ENCODE measurements at regions not wholly inside any gene's neighbourhood (a gene's known extent, or its start where the extent isn't known, plus 50 kb on each side); places are given as distances from the start of the nearest gene placed in this dataset.

DNA sequence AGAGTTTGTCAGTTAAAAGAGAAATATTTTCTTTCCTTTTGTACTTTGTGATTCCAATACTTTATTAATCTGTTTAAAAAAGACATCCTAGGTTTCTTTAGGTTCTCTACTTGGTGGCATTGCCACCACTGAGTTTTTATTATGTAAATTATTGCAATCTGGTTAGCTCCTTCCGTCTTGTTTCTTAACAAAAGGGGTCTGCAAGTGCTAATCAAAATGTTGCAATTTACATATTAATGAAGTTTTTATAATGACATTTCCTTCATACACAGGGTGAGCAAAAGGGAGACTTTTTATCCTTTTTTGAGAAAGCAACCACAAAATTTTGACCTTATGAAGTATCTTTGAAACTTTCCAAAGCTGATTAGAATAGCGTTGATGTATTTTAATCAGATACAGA, 1307.3 kb downstream of the ROBO2 start:
- ATAC-seq (no peak), DNase-seq (no peak)
- no peaks in the 10 kb centered on the region for H3K27me3 Mint-ChIP-seq
- H3K4me3 Mint-ChIP-seq, result no peak overlapping the region
- no peak overlapping the region for H3K27ac Mint-ChIP-seq
- no peaks in the 10 kb centered on the region for H3K4me1 Mint-ChIP-seq
- peaks cover 0 to 5% of the 10 kb centered on the region in 2 donors for H3K9me3 Mint-ChIP-seq

DNA sequence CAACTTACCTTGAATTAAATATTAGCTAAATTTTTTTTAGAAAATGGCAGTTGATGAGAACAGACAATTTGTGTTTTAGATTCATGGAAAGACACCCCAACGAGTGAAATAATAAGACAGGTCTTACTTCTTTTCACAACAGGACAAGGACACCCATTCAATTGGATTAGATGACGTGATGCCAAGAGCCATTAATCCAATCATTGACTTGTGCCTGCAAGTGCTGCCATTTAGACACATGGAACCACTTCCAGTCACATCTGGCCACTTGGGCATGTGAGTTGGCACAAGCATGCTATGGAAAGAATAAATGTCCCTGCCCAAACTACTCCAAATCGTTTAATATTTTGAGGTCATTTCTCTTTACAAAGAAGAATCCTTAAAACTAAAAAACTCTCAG, 1308.8 kb downstream of the ROBO2 start:
- H3K27ac Mint-ChIP-seq, result no peak overlapping the region
- DNase-seq, result no peak
- H3K4me1 Mint-ChIP-seq, result no peaks in the 10 kb centered on the region
- no peak overlapping the region for H3K4me3 Mint-ChIP-seq
- no peak for ATAC-seq
- H3K27me3 Mint-ChIP-seq, result no peaks in the 10 kb centered on the region
- peaks cover 0 to 4% of the 10 kb centered on the region in 2 donors for H3K9me3 Mint-ChIP-seq

DNA sequence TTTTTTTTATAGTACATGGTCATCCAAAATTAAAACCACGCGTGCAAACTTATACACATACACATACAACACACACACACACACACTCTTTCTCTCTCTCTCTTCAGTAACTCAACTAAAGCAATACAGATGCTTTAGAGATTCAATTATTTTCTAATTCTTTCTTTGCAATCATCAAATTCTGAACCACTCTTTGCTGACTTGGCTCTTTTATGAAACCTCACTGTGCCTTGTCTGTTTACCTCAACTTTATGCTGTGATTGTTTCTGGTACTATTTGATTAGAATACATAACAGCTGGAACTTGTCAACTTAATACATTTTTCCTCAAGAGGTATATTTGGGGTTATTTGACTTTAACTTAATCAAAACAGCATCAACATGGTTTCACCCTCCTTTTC, 1309.7 kb downstream of the ROBO2 start:
- DNase-seq (no peak), ATAC-seq (no peak)
- no peak overlapping the region for H3K4me3 Mint-ChIP-seq
- H3K4me1 Mint-ChIP-seq, result no peaks in the 10 kb centered on the region
- no peaks in the 10 kb centered on the region for H3K9me3 Mint-ChIP-seq
- H3K27ac Mint-ChIP-seq, result no peak overlapping the region
- H3K27me3 Mint-ChIP-seq, result no peaks in the 10 kb centered on the region

DNA sequence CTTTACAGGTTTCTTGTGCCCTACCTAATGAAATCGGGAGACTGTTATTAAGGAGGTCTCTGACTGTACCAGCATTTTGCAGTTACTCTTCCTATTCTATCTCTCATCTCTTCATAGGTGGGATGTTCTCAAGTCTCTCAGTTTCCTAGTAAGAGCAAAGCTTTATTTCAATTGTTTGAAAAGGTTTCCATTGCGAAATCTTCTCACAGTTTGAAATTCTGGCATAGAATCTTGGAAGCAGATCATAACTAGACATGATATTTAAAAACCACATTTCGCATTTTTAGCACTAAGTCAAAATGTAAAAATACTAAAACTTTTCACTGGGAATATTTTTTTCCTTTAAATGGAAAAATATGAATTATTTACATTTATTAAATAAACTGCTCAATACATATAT, 1311.4 kb downstream of the ROBO2 start:
- no peak overlapping the region for H3K27ac Mint-ChIP-seq

DNA sequence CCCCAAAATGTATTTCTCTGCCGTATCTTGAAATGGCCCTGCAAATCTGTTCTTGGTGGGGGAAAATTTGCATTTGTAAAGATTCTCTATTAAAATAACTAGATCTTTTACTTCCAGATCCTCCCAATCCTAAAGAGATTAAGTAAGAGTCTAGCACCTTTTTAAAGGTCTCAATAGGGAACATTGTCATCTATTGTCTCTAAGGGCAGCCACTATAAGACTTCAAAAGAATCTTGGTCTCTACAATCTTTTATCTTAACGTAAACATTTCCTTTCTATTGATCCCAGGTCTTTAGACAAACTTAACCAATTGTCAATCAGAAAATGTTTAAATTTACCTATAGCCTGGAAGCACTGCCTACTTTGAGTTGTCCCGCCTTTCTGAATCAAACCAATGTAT, 1313.3 kb downstream of the ROBO2 start:
- no peaks in the 10 kb centered on the region for H3K27me3 Mint-ChIP-seq
- peaks cover 0 to 9% of the 10 kb centered on the region in 2 donors for H3K9me3 Mint-ChIP-seq
- H3K27ac Mint-ChIP-seq, result no peak overlapping the region
- ATAC-seq (no peak), DNase-seq (no peak)
- no peaks in the 10 kb centered on the region for H3K4me1 Mint-ChIP-seq
- no peak overlapping the region for H3K4me3 Mint-ChIP-seq

More for the DNA sequence above, 1311.4 kb downstream of the ROBO2 start:
- Mint-ChIP-seq H3K4me1 (no peaks in the 10 kb centered on the region), H3K9me3 (peaks cover 0 to 9% of the 10 kb centered on the region in 2 donors), H3K27me3 (no peaks in the 10 kb centered on the region), H3K4me3 (no peak overlapping the region)
- ATAC-seq, result no peak
- DNase-seq, result no peak

DNA sequence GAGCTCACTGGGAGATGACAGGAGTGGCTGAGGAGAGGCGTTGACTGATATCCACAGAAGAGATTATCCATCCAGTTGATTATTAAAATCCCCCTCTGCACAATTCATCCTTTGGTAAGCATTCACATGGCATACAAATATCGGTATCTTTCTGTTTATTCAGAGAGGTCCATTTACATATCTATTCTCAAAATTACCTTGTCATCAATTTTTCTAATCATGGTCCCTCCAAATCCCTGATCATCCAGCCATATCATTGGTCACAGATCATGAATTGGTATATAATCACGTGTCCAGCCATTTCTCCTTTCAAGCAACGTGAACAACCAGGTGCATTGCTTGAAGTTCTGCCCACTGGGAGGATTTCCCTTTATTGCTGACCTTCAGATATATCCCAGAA, 1321.0 kb downstream of the ROBO2 start:
- Mint-ChIP-seq H3K9me3 (peaks cover 8 to 18% of the 10 kb centered on the region in 2 donors), H3K4me1 (no peaks in the 10 kb centered on the region), H3K27me3 (no peaks in the 10 kb centered on the region), H3K27ac (no peak overlapping the region), H3K4me3 (no peak overlapping the region)
- no peak for ATAC-seq
- no peak for DNase-seq

DNA sequence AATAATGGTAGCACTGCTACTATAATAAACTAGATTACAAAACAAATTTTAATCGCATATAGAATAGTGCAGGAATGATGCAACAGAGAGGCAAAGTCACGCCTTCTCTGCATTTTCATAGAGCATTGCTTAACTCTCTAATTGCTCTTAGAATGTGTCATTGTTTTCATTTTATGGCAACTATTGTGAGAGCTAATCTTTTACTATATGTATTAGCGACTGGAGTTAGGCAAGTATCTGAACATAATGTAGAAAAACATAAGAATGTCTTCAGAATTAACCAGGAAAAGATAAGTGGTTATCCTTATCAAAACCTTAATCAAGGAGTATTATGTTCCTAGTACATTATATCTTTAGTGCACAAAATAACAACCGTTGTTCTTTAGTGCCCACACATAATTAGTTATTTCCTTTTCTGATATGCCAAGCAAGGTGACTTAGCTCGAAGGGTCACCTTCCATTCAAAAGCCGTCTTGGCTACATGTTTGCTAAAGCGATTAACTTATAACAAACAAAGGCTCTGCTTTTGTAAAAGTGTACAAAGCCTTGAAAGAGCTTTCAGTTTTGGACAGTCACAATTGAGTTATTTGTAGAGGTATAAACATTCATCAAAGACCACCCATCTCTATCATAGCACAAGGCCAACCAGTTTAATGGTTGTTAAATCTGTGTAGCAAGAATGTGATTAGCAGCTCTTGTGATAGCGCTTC, 1328.9 kb downstream of the ROBO2 start:
- no peak for ATAC-seq
- Mint-ChIP-seq H3K4me1 (no peaks in the 10 kb centered on the region), H3K9me3 (peaks cover 14 to 16% of the 10 kb centered on the region in 2 donors), H3K27ac (no peak overlapping the region), H3K4me3 (no peak overlapping the region), H3K27me3 (no peaks in the 10 kb centered on the region)
- DNase-seq, result no peak

DNA sequence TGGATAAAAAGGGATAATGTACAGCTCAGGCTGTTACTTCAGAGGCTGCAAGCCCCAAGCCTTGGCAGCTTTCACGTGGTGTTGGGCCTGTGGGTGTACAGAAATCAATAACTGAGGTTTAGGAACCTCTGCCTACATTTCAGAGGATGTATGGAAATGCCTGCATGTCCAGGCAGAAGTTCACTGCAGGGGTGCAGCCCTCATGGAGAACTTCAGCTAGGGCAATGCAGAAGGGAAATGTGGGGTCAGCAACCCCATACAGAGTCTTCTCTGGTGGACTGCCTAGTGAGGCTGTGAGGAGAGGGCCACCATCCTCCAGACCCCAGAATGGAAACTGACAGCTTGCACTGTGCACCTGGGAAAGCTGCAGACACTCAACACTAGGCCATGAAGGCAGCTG, 1350.3 kb downstream of the ROBO2 start:
- ATAC-seq (no peak), DNase-seq (no peak)
- Mint-ChIP-seq H3K27me3 (no peaks in the 10 kb centered on the region), H3K4me1 (no peaks in the 10 kb centered on the region), H3K4me3 (no peak overlapping the region), H3K9me3 (peaks cover 24 to 36% of the 10 kb centered on the region in 2 donors), H3K27ac (no peak overlapping the region)

DNA sequence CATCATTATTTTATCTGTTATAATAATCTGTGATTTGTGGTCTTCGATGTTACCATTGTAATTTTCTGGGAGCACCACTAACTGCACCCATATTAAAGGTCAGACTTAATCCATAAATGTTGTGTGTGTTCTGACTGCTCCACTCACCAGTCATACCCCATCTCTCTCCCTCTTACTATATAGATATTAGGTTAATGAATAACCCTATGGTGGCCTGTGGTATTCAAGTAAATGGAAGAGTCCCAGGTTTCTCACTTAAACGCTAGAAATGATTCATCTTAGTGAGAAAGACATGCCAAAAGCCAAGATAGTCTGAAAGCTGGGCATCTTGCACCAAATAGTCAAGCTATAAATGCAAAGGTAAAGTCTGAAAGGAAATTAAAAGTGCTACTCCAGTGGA, 1358.5 kb downstream of the ROBO2 start:
- Mint-ChIP-seq H3K9me3 (peaks cover 15 to 17% of the 10 kb centered on the region in 2 donors), H3K4me3 (no peak overlapping the region), H3K4me1 (no peaks in the 10 kb centered on the region), H3K27ac (no peak overlapping the region), H3K27me3 (no peaks in the 10 kb centered on the region)
- ATAC-seq, result no peak
- DNase-seq, result no peak

DNA sequence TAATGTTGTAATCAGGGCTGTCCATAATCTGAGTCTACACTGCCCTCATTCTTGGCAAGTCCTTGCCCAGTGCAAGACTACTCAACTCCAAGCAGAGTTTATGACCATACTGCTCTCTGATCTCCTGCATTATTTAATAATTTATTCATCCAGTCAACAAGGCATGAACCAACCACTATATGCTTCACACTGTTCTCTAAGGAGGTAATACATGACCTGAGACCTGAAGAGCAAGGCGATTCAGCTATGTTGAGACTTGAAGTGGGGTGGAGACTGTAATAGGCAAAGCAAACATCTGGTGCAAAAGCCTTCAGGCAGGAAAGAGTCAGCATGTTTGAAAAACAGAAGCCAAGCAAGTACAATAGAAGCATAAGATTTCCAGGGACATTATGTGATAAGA, 1362.8 kb downstream of the ROBO2 start:
- H3K27ac Mint-ChIP-seq, result no peak overlapping the region
- peaks cover 5 to 8% of the 10 kb centered on the region in 2 donors for H3K9me3 Mint-ChIP-seq
- no peaks in the 10 kb centered on the region for H3K27me3 Mint-ChIP-seq
- ATAC-seq (no peak), DNase-seq (no peak)
- H3K4me3 Mint-ChIP-seq, result no peak overlapping the region
- H3K4me1 Mint-ChIP-seq, result no peaks in the 10 kb centered on the region

DNA sequence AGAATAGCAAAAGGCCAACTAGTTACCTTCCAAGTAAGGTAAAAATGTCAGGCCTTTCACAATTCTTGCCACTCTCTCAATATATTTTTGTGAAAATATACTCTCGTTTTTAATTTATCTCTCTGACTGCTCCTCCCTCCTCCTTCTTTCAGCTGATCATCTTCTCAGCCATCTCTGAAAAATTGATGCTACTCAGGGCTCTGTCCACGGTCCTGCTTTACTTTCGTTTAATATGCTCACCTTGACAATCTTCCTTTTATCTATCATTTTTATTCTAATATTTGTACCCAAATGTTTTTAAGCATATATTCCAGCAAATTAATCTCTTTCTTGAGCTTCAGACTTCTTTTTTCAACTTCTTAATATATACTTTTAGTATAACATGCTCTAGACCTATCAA, 1362.1 kb downstream of the ROBO1 start:
- no peak overlapping the region for H3K27ac Mint-ChIP-seq
- peaks cover 0 to 5% of the 10 kb centered on the region in 2 donors for H3K9me3 Mint-ChIP-seq
- H3K27me3 Mint-ChIP-seq, result no peaks in the 10 kb centered on the region
- H3K4me3 Mint-ChIP-seq, result no peak overlapping the region
- no peak for ATAC-seq
- H3K4me1 Mint-ChIP-seq, result no peaks in the 10 kb centered on the region
- DNase-seq, result no peak

DNA sequence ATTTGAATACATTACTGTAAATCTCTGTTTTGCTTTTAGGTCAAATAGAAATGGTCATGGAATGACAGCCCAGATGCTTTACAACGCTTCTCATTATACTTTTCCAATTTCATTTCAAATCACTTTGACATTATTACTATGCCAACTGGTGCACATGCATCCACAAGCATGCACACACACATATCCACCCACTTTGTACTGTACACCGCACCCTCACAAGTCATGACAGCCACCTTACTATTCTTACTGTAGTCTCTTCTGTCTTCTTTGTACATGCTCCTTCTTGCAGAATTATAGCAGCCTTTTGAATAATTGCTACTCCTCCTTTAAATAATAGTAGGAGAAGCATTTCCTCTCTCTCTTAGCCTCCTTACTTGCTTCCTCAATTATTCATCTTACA, 1361.4 kb downstream of the ROBO1 start:
- ATAC-seq (no peak), DNase-seq (no peak)
- H3K27ac Mint-ChIP-seq, result no peak overlapping the region
- no peak overlapping the region for H3K4me3 Mint-ChIP-seq
- no peaks in the 10 kb centered on the region for H3K27me3 Mint-ChIP-seq
- H3K9me3 Mint-ChIP-seq, result peaks cover 0 to 5% of the 10 kb centered on the region in 2 donors
- H3K4me1 Mint-ChIP-seq, result no peaks in the 10 kb centered on the region

DNA sequence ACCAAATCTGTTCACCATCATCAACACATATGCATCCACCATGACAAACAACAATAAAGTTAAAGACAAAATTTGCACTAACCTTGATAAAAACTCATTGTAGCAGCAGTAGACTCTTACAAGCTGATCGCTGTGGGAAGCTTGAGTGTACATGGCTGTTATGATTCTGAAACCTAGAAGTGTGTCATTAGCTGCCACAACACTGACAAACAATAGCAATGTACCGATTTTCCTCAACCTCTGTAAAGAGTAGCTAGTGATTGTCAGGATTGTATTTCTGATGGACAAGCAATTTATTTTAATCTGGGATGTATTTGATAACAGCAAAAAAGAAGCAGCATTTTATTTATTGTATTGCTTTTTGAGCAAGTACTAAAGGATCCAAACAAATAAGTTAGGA, 1357.7 kb downstream of the ROBO1 start:
- Mint-ChIP-seq H3K27me3 (no peaks in the 10 kb centered on the region), H3K4me1 (no peaks in the 10 kb centered on the region), H3K9me3 (peaks cover 0 to 5% of the 10 kb centered on the region in 2 donors), H3K27ac (no peak overlapping the region), H3K4me3 (no peak overlapping the region)
- ATAC-seq (no peak), DNase-seq (no peak)

DNA sequence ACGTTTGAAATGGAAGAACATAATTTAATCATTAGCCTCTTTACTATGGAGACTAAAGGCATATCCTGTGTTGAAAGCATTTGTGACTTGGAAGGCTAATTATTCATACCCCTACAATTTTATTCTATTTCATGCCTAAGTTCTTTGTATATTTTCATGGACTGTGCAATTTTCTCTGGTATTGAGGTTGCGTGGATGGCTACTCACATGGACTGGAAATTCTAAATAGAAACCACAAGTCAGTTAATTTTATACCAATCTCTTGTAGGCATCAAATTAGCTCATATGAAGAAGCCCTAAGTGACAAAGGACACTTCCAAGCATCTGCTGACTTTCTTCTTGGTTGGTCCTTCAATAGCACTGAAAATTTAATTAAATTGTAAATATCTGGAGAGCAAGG, 1353.5 kb downstream of the ROBO1 start:
- H3K4me1 Mint-ChIP-seq, result no peaks in the 10 kb centered on the region
- no peak for DNase-seq
- peaks cover 0 to 5% of the 10 kb centered on the region in 2 donors for H3K9me3 Mint-ChIP-seq
- no peaks in the 10 kb centered on the region for H3K27me3 Mint-ChIP-seq
- no peak overlapping the region for H3K4me3 Mint-ChIP-seq
- H3K27ac Mint-ChIP-seq, result no peak overlapping the region
- no peak for ATAC-seq

DNA sequence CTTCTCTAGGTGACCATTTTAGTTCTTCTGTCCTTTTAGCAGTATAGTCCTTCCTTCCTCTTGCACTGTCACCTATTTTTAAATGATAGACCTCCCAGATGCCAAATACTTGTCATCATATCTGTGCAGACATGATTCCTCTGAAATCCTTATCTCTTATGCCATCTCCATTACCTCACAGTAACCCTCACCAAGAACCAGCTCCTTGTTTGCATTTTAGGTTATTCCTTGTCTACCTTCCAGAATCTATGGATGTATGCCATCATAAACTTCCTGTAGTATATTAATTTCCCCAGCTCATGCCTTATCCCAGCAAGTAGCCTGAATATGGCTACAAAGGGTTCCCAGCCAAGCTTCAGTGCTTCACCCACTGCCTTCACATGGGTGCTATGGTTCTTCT, 1347.2 kb downstream of the ROBO1 start:
- Mint-ChIP-seq H3K4me1 (no peaks in the 10 kb centered on the region), H3K27ac (no peak overlapping the region), H3K4me3 (no peak overlapping the region), H3K9me3 (peaks cover 6 to 7% of the 10 kb centered on the region in 2 donors), H3K27me3 (no peaks in the 10 kb centered on the region)
- DNase-seq (no peak), ATAC-seq (no peak)

DNA sequence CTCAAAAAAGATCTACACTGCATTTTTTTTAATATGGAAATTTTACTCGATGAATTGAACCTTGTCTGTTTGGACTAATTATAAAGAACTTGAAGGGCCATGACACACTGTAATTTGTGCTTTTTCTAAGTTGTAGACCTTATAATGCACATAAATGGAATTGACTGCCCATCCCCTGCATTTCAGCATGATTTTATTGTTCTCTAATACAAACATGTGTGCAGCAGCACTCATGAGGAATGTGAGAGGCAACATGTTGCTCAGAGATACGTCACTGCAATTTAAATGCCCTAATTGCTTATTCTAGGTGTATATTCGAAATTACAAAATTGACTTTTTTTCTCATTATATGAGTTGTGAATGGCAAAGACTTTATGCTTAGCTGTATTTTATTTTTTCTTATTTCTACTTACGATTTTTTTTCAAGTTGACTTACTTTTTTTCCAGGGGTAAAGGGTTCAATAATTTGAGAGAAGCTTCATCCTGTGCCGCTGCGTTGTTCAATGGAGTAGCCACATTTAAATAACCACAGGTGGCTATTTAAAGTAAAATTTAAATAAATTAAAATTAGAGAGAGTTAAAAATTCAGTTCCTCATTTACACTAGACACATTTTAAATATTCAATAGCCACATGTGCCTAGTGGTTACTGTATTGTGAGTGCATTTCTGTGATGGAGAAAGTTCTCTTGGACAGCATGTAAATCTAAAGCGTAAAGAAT, 1346.4 kb downstream of the ROBO1 start:
- Mint-ChIP-seq H3K4me3 (no peak overlapping the region), H3K4me1 (no peaks in the 10 kb centered on the region), H3K27me3 (no peaks in the 10 kb centered on the region), H3K27ac (no peak overlapping the region), H3K9me3 (peaks cover 6 to 7% of the 10 kb centered on the region in 2 donors)
- no peak for ATAC-seq
- no peak for DNase-seq
